Activated naive CD4-positive, alpha-beta T cell treated with anti-CD3 and anti-CD28 coated beads, Interleukin-2, amount 50 U/mL, for 72 hours (primary cell): ENCODE measurements at regions not wholly inside any gene's neighbourhood (a gene's known extent, or its start where the extent isn't known, plus 50 kb on each side); places are given as distances from the start of the nearest gene placed in this dataset.

ENCODE experiments used
- ATAC-seq, 2 donors: fragments of 150-1000 bp; cut with Tn5 transposase; 2 replicates each; pipeline ENCODE4 v1.10.0; 2021; ENCODE audit warnings: mild to moderate bottlenecking in 2 of 2, moderate library complexity in 2 of 2
- DNase-seq, 2 donors: peaks; one replicate each; pipeline ENCODE4 v3.0.0; 2021 to 2022; ENCODE audit warnings: low spot score in 2 of 2
- H3K27ac Mint-ChIP-seq, 2 donors: one replicate each; pipeline ENCODE4 v1.8.0; 2022; ENCODE audit warnings: mild to moderate bottlenecking in 2 of 2, mixed read lengths in 2 of 2
- H3K36me3 Mint-ChIP-seq, 2 donors: one replicate each; pipeline ENCODE4 v1.8.0; 2022; ENCODE audit warnings: mixed read lengths in 2 of 2
- H3K9me3 Mint-ChIP-seq, 2 donors: one replicate each; pipeline ENCODE4 v1.8.0; 2022; ENCODE audit warnings: mixed read lengths in 2 of 2

DNA sequence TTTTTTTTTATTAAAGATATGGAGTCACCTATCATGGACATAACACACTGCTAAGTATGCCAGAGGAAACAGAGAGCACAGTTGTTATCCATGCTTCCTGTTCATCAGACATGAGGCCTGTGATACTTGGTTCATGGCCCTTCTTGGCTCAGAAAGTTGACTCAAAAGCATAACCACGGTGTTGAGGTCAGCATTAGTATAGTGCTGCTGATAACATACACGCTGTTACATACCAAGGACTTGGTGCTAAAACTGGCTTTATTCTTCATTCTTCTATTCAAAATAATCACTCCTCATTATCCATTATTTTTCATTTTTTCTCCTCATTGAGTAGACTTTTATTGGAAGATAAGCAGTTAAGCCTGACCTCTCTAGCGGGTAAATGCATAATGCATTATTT lies 464.1 kb downstream of the ADGRL2 start:
- ATAC-seq (no peak), DNase-seq (no peak)
- H3K36me3 Mint-ChIP-seq = no peaks in the 10 kb centered on the region
- H3K9me3 Mint-ChIP-seq = peaks cover under 1 to 3% of the 10 kb centered on the region in 2 donors
- H3K27ac Mint-ChIP-seq = no peak overlapping the region

- Mint-ChIP-seq H3K9me3 (peaks cover 3 to 6% of the 10 kb centered on the region in 2 donors), H3K36me3 (no peaks in the 10 kb centered on the region), H3K27ac (no peak overlapping the region)
- ATAC-seq (no peak), DNase-seq (no peak)
These were observed 462.7 kb downstream of the ADGRL2 start for GRCh38 chr1:82263396-82263795.

DNA sequence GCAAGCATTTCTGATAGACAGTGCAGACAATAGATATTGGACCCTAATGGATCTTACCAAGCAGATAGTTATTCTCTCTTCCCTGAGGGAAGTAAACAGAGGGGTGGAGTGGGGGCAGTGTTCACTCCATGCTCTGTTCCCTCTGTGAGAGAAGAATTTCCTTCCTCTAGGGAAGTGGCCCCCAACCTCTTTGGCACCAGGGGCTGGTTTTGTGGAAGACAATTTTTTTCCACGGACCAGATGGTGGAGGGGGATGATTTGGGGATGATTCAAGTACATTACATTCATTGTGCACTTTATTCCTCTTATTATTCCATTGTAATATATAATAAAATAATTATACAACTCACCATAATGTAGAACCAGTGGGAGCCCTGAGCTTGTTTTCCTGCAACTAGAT lies 459.9 kb downstream of the ADGRL2 start:
- H3K36me3 Mint-ChIP-seq = no peaks in the 10 kb centered on the region

GRCh38 chr1:82260051-82260450 lies 459.3 kb downstream of the ADGRL2 start:
- Mint-ChIP-seq H3K9me3 (peaks cover 3 to 6% of the 10 kb centered on the region in 2 donors), H3K36me3 (no peaks in the 10 kb centered on the region), H3K27ac (no peak overlapping the region)
- ATAC-seq (no peak), DNase-seq (no peak)

More for the DNA sequence above, 459.9 kb downstream of the ADGRL2 start:
- ATAC-seq = no peak
- no peak for DNase-seq
- no peak overlapping the region for H3K27ac Mint-ChIP-seq
- H3K9me3 Mint-ChIP-seq = peaks cover 3 to 6% of the 10 kb centered on the region in 2 donors

GRCh38 chr1:82258887-82259286 lies 458.2 kb downstream of the ADGRL2 start:
- no peak for ATAC-seq
- no peak for DNase-seq
- H3K36me3 Mint-ChIP-seq = no peaks in the 10 kb centered on the region
- peaks cover 3 to 6% of the 10 kb centered on the region in 2 donors for H3K9me3 Mint-ChIP-seq
- H3K27ac Mint-ChIP-seq = no peak overlapping the region

DNA sequence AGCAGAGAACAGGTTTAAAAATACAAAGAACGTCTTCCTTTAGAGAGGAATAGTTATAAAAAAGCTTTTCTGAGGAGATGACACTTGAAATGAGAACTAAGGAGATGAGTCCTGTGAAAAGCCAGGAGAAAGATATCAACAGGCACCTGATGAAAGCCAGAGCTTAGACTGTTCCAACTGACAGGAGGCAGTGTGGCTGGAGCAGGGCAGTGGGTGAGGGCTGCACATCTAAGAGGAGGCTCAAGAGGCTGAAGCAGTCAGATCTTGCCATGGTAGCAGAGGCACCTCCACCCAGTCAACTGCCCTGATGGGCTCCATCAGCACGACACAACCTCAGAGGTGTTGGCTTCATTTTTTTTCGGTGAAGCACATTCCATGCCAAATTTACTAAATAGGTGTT lies 445.3 kb downstream of the ADGRL2 start:
- Mint-ChIP-seq H3K36me3 (no peaks in the 10 kb centered on the region), H3K9me3 (no peaks in the 10 kb centered on the region), H3K27ac (no peak overlapping the region)
- ATAC-seq = no peak
- no peak for DNase-seq

DNA sequence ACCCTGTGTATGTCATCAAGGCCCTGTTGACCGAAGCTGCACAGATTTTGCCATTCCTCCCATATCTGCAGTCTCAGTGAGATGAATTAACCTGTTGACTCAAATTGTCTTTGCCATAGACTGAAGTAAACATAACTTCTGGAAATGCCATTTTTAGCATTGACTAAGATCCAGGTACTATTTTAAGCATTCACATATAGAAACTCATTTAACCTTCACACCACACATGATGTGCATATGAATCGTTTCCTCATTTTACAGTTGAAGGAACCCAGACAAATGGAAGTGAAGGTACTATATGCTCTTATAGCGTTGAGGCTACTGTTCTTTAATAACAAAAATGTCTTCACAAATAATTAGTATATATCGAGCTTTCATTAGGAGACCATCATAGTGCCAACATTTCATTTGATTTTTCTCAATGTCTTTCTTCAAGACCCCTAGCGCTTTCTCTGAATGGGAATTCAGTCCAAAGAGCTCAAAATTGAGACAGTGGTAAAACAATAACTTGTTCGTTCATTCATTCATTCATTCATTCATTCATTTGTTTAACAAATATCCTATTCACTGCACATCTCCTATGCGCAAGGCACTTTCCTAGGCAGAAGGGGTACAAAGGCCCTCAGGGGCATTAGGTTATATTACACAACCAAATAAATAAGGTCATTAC lies 444.7 kb downstream of the ADGRL2 start:
- Mint-ChIP-seq H3K36me3 (no peaks in the 10 kb centered on the region), H3K27ac (no peak overlapping the region), H3K9me3 (no peaks in the 10 kb centered on the region)
- DNase-seq (no peak), ATAC-seq (no peak)

DNA sequence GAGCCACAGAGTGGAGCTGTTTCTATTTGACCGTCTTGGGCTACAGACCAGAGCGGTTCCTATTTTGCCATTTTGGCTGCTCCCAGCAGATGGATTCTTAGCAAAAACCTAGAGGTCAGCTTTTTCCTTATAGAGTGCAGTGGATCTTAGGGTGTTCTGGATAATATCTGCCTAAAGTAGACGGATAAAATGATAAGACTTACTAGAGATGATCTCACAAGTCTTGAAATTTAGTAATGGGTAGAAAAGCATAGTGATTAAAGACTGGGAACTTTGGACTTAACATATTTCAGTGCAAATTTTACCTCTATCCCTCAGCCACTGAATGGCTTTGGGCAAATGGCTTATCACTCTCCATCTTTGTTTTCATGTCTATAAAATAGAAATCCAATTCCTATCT lies 439.8 kb downstream of the ADGRL2 start:
- ATAC-seq (no peak), DNase-seq (no peak)
- H3K9me3 Mint-ChIP-seq = peaks cover 5 to 11% of the 10 kb centered on the region in 2 donors
- peaks cover 0 to 4% of the 10 kb centered on the region in 2 donors for H3K36me3 Mint-ChIP-seq
- no peak overlapping the region for H3K27ac Mint-ChIP-seq

DNA sequence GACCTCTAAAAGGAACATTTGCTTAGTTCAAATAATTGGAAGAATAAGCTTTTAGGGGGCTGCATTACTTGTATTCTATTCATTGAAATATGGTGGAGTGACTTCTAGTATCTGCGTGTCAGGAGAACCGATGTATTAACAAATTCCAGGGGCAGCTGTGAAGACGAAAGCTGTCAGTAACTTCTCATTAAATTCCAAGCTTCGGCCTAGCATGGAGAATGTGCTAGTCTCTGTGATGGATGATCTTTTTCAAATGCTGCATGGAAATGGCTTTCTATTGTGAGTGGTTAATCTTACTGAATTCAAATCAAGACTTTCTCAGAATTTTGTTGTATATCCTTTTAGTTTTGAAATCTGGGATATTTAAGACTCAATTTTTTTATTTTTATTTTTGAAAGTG lies 429.9 kb downstream of the ADGRL2 start:
- peaks cover 5 to 6% of the 10 kb centered on the region in 2 donors for H3K9me3 Mint-ChIP-seq
- DNase-seq = no peak
- no peaks in the 10 kb centered on the region for H3K36me3 Mint-ChIP-seq
- no peak for ATAC-seq
- no peak overlapping the region for H3K27ac Mint-ChIP-seq

DNA sequence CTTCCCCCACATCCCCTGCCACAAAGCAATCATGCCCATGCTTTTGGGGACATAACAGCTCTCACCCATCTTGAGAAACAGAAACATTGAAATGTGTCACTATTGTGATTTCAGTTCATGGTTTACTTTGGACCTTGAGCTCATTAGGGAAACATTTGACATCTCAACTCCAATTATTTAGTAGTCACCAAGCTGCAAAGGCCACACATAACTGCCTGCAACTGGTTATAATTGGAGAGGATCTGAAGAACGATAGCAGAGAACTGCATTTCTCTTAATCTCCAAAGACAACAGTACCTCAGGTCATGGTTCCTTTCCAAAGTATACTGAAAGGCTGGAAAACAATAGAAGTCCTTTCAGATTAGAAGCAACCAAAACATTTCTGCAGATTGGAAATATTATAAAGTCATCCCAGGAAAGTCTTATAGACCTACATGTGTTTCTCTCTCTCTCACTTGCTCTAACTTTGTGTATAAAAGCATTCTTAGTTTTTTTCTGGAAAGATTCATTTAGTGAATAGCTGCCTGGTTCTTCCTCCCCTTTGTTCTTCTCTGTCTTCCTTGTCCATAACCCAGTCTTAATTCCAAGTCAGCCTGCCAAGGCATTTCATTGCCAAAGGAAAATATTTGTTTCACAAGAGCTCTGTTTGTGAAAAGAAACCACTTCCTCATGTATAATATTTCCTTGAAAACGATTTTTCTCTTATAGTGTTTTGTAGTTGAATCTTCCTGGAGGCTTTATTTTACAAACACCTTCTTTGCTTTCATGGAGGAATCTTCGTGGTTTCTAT lies 426.8 kb downstream of the ADGRL2 start:
- DNase-seq (no peak), ATAC-seq (no peak)
- Mint-ChIP-seq H3K36me3 (no peaks in the 10 kb centered on the region), H3K27ac (no peak overlapping the region), H3K9me3 (no peaks in the 10 kb centered on the region)

GRCh38 chr1:82226186-82226505 lies 425.4 kb downstream of the ADGRL2 start:
- no peak for DNase-seq
- Mint-ChIP-seq H3K36me3 (no peaks in the 10 kb centered on the region), H3K27ac (no peak overlapping the region), H3K9me3 (no peaks in the 10 kb centered on the region)
- no peak for ATAC-seq

DNA sequence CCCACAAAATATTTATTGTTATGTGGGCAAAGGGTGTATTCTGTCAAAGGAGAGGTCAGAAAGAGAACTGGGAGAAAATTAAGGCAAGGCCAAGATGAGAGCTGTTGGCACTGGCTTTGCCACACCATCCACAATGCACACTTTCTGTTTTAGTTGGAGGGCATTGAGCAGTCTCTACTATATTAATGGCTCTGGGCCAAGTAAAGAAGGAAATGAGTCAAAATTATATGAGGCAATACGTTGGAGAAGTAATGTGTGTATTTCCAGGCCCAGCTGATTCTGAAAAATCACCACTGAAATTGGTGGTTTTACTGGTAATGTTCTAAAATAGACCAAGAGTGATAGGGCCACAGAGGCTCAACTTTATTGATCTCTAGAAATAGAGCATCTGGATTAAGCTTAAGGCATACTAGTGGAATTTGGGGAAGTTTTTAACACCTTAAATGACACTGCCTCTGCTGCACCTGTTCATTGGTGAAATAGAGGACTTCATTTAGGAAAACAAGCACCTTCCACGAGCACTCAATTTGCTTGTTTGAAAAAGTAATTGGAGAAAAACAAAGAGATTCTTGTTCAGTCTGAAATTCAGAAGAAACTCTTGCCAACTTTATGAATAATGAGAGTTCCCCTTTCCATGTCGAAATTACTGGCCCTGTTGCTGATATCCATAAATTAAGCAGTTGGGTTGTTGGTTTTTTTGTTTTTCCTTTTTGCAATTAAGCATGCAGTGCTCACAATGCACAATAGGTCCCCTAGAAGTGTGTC lies 424.9 kb downstream of the ADGRL2 start:
- ATAC-seq (no peak), DNase-seq (no peak)
- no peaks in the 10 kb centered on the region for H3K36me3 Mint-ChIP-seq
- H3K27ac Mint-ChIP-seq = no peak overlapping the region
- peaks cover 0 to under 1% of the 10 kb centered on the region in 2 donors for H3K9me3 Mint-ChIP-seq

- Mint-ChIP-seq H3K36me3 (no peaks in the 10 kb centered on the region), H3K27ac (no peak overlapping the region), H3K9me3 (peaks cover 0 to 5% of the 10 kb centered on the region in 2 donors)
- no peak for ATAC-seq
- DNase-seq = no peak
These were observed 422.4 kb downstream of the ADGRL2 start for GRCh38 chr1:82223091-82223490.

DNA sequence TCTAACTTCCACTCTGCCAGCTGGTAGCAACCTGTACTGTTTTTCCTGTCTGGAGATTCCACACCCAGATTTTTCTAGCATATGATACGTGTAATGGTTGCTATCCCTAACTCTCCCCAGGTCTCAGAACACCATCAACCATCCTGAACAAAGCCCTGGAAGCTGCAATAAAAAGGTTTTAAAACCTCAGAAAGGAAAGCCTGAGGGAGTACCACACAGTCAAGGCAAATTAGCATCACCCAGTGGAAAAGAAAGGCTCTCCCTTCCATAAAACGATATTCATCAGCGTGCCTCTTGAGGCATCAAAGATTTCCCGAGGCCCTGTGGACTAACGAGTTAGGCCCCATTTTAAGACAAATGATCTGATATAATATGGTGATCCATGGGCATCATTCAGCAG lies 421.0 kb downstream of the ADGRL2 start:
- DNase-seq = no peak
- Mint-ChIP-seq H3K27ac (no peak overlapping the region), H3K36me3 (no peaks in the 10 kb centered on the region), H3K9me3 (peaks cover 0 to 5% of the 10 kb centered on the region in 2 donors)
- ATAC-seq = no peak

DNA sequence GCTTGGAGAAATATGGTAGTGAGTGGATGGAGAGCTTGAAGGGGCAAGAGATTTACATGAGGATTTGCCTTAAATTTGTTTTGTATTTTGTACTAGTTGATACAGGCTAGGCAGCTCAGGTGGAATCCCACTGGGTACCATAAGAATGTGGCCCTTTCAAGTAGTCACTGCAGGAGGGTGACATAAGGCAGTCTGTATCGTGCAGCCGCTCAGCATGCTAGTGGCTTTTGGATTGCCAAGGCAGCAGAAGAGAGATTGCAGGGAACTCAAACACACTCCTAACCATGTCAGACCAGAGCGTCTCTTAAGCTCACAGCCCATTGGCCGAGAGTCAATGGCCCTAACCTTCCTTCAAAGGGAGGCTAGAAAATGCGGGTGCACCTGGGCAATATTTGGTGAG lies 420.0 kb downstream of the ADGRL2 start:
- no peak for DNase-seq
- peaks cover 0 to 5% of the 10 kb centered on the region in 2 donors for H3K9me3 Mint-ChIP-seq
- H3K27ac Mint-ChIP-seq = no peak overlapping the region
- no peak for ATAC-seq
- H3K36me3 Mint-ChIP-seq = no peaks in the 10 kb centered on the region

GRCh38 chr1:82219841-82220240 lies 419.1 kb downstream of the ADGRL2 start:
- DNase-seq = no peak
- Mint-ChIP-seq H3K9me3 (peaks cover 0 to 5% of the 10 kb centered on the region in 2 donors), H3K36me3 (no peaks in the 10 kb centered on the region), H3K27ac (no peak overlapping the region)
- ATAC-seq = no peak

DNA sequence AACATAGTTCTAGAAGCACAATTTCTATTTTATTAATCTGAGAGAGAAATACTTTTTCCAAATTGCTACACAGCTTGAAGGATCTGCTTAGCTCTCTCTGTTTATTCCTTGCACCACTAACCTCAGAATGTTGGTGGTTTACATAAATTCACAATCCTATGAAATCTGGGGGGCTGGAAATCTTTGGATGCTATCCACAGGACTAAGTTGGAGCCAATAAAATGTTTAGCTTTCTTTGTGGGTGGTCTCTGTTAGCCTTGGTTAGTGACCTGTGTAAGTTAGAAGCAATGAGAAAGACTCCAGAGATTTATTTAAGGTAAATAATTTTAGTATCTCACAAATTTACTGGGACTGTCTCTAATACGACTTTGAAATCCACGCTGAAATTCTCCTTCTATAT lies 418.1 kb downstream of the ADGRL2 start:
- Mint-ChIP-seq H3K27ac (no peak overlapping the region), H3K36me3 (no peaks in the 10 kb centered on the region), H3K9me3 (peaks cover 0 to 8% of the 10 kb centered on the region in 2 donors)
- ATAC-seq = no peak
- DNase-seq = no peak
